H1 (cell line): ENCODE measurements at regions not wholly inside any gene's neighbourhood (a gene's known extent, or its start where the extent isn't known, plus 50 kb on each side); places are given as distances from the start of the nearest gene placed in this dataset.

Experiments
- CTCF ChIA-PET: fragments of 300-600 bp; sonication (Branson Sonifier 250); formaldehyde crosslinking; loops from one replicate; lab custom pipeline; 2021; ENCODE audit not compliant: partially characterized antibody; lab: Charles Lee
- POLR2A ChIA-PET: fragments of 300-600 bp; sonication (Branson Sonifier 250); formaldehyde crosslinking; loops from one replicate; lab custom pipeline; 2021; ENCODE audit warnings: inconsistent platforms; ENCODE audit not compliant: partially characterized antibody; lab: Charles Lee
- DNase-seq, 2 experiments: peaks; one replicate each; pipeline versions ENCODE4 v3.0.0 to v3.0.0-alpha.2; 2010 to 2022; ENCODE audit warnings: low spot score in 2 of 2, low read depth in 1 of 2, mixed read lengths in 1 of 2
- FAIRE-seq: peaks from 2 replicates; lab custom pipeline; 2011; peaks lifted over from hg19 to GRCh38; lab: Jason Lieb, UNC
- H2AFZ ChIP-seq: 2 replicates; pipeline ENCODE4 v1.8.1; 2012; ENCODE audit warnings: low read length, inconsistent platforms
- H2AK5ac ChIP-seq: 2 replicates; pipeline ENCODE4 v1.6.1; 2013; ENCODE audit warnings: low read depth, low read length
- H2BK120ac ChIP-seq: replicated peaks from 2 replicates; pipeline ENCODE3; 2013; ENCODE audit warnings: low read depth, low read length, inconsistent platforms
- H2BK12ac ChIP-seq: 2 replicates; pipeline ENCODE4 v1.6.1; 2013; ENCODE audit warnings: low read depth, low read length
- H2BK15ac ChIP-seq: 2 replicates; pipeline ENCODE4 v1.6.1; 2013; ENCODE audit warnings: low read length
- H2BK20ac ChIP-seq: 2 replicates; pipeline ENCODE4 v1.6.1; 2013; ENCODE audit warnings: low read length
- H2BK5ac ChIP-seq: 2 replicates; pipeline ENCODE4 v1.6.1; 2013; ENCODE audit warnings: low read depth, low read length
- H3K14ac ChIP-seq: 2 replicates; pipeline ENCODE4 v1.6.1; 2013; ENCODE audit warnings: inconsistent platforms; ENCODE audit not compliant: insufficient read length
- H3K18ac ChIP-seq: 2 replicates; pipeline ENCODE4 v1.6.1; 2013; ENCODE audit warnings: low read length; ENCODE audit errors: extremely low read depth
- H3K23ac ChIP-seq: 2 replicates; pipeline ENCODE4 v1.6.1; 2013; ENCODE audit warnings: inconsistent platforms; ENCODE audit not compliant: insufficient read length
- H3K23me2 ChIP-seq: 2 replicates; pipeline ENCODE4 v1.6.1; 2013; ENCODE audit warnings: low read depth, low read length
- H3K27ac ChIP-seq: 2 replicates; pipeline ENCODE4 v1.6.1; 2011; ENCODE audit warnings: low read depth, low read length, inconsistent platforms
- H3K27me3 ChIP-seq, 4 experiments: replicated peaks in 1 of 4; 1 replicate in 1 of 4; 2 replicates in 3 of 4; pipeline versions ENCODE4 v1.6.1 to v1.8.1; 2011 to 2013; ENCODE audit warnings: low read length in 3 of 4, mild to moderate bottlenecking in 3 of 4, inconsistent platforms in 2 of 4, mixed read lengths in 2 of 4, moderate library complexity in 1 of 4; ENCODE audit not compliant: control insufficient read depth in 3 of 4, insufficient read depth in 3 of 4; ENCODE audit errors: extremely low read depth in 1 of 4
- H3K36me3 ChIP-seq, 4 experiments: 2 replicates each; pipeline versions ENCODE4 v1.6.1 to v1.8.1; 2011 to 2013; ENCODE audit warnings: mild to moderate bottlenecking in 4 of 4, low read length in 3 of 4, moderate library complexity in 2 of 4, control low read depth in 1 of 4, inconsistent platforms in 1 of 4; ENCODE audit not compliant: insufficient read depth in 4 of 4, control insufficient read depth in 2 of 4
- H3K4ac ChIP-seq: replicated peaks from 2 replicates; pipeline ENCODE3; 2013; ENCODE audit warnings: low read length, low read depth, mixed read lengths, inconsistent platforms; ENCODE audit not compliant: insufficient read length
- H3K4me1 ChIP-seq, 4 experiments: replicated peaks in 1 of 4; 1 replicate in 1 of 4; 2 replicates in 3 of 4; pipeline versions ENCODE4 v1.6.1 to v1.8.1; 2011 to 2013; ENCODE audit warnings: low read length in 3 of 4, inconsistent platforms in 2 of 4, mixed read lengths in 1 of 4; ENCODE audit not compliant: insufficient read depth in 4 of 4, control insufficient read depth in 3 of 4
- H3K4me2 ChIP-seq, 2 experiments: 2 replicates each; pipeline versions ENCODE4 v1.6.1 to v1.8.1; 2011 to 2013; ENCODE audit warnings: low read depth in 2 of 2, low read length in 2 of 2, control low read depth in 1 of 2, inconsistent platforms in 1 of 2, mild to moderate bottlenecking in 1 of 2; ENCODE audit not compliant: insufficient read depth in 1 of 2
- H3K4me3 ChIP-seq, 4 experiments: fragments of 200-600, 300-600 bp in 1 of 4; sonication (generic), shearing (Covaris generic), sonication (Bioruptor Twin) in 1 of 4; 2 replicates each; pipeline versions ENCODE4 v1.5.1 to v1.8.1; 2011 to 2016; ENCODE audit warnings: low read length in 4 of 4, low read depth in 3 of 4, control low read depth in 2 of 4, inconsistent platforms in 2 of 4, mild to moderate bottlenecking in 2 of 4, mixed read lengths in 1 of 4, moderate library complexity in 1 of 4; ENCODE audit not compliant: insufficient read depth in 2 of 4; ENCODE audit errors: extremely low read depth in 1 of 4
- H3K56ac ChIP-seq: replicated peaks from 2 replicates; pipeline ENCODE3; 2013; ENCODE audit warnings: low read depth, mild to moderate bottlenecking, mixed read lengths, low read length, inconsistent platforms; ENCODE audit not compliant: insufficient read length
- H3K79me1 ChIP-seq: 2 replicates; pipeline ENCODE4 v1.6.1; 2013; ENCODE audit warnings: low read depth, low read length, control low read depth
- H3K79me2 ChIP-seq, 2 experiments: 2 replicates each; pipeline versions ENCODE4 v1.6.1 to v1.8.1; 2012 to 2013; ENCODE audit warnings: low read length in 2 of 2, mild to moderate bottlenecking in 2 of 2, inconsistent platforms in 1 of 2; ENCODE audit not compliant: insufficient read depth in 2 of 2, control insufficient read depth in 1 of 2
- H3K9ac ChIP-seq, 4 experiments: replicated peaks in 1 of 4; 1 replicate in 1 of 4; 2 replicates in 3 of 4; pipeline versions ENCODE4 v1.6.1 to v1.8.1; 2011 to 2013; ENCODE audit warnings: low read depth in 3 of 4, low read length in 3 of 4, control low read depth in 2 of 4, mild to moderate bottlenecking in 2 of 4, moderate library complexity in 2 of 4, inconsistent platforms in 1 of 4; ENCODE audit errors: extremely low read depth in 1 of 4
- H3K9me3 ChIP-seq, 2 experiments: 2 replicates each; pipeline versions ENCODE4 v1.6.1 to v1.8.1; 2012 to 2013; ENCODE audit warnings: mild to moderate bottlenecking in 2 of 2, moderate library complexity in 2 of 2, control low read depth in 1 of 2, inconsistent platforms in 1 of 2, low read depth in 1 of 2, low read length in 1 of 2, mixed read lengths in 1 of 2; ENCODE audit not compliant: insufficient read depth in 2 of 2
- H4K20me1 ChIP-seq, 2 experiments: replicated peaks in 1 of 2; 2 replicates each; pipeline versions ENCODE3 to v1.8.1; 2011 to 2013; ENCODE audit warnings: inconsistent platforms in 2 of 2, low read length in 2 of 2, mild to moderate bottlenecking in 1 of 2; ENCODE audit not compliant: insufficient read depth in 2 of 2, control insufficient read depth in 1 of 2
- H4K5ac ChIP-seq: 2 replicates; pipeline ENCODE4 v1.6.1; 2013; ENCODE audit warnings: low read length, low read depth, mixed read lengths, inconsistent platforms; ENCODE audit not compliant: insufficient read length
- H4K8ac ChIP-seq: 2 replicates; pipeline ENCODE4 v1.8.0; 2013; ENCODE audit warnings: mild to moderate bottlenecking, moderate library complexity, low read length, inconsistent platforms; ENCODE audit not compliant: insufficient read depth; ENCODE audit errors: extremely low read depth
- H4K91ac ChIP-seq: replicated peaks from 2 replicates; pipeline ENCODE3; 2013; ENCODE audit warnings: low read length, mixed read lengths, inconsistent platforms; ENCODE audit not compliant: insufficient read length
- CHD1 ChIP-seq: IDR thresholded peaks from 2 replicates; pipeline ENCODE4 v1.6.1; 2012; ENCODE audit warnings: low read depth, low read length, improper control_type of control experiment
- KDM4A ChIP-seq: IDR thresholded peaks from one replicate; pipeline ENCODE4 v1.7.1; 2012; ENCODE audit warnings: low read depth, mild to moderate bottlenecking, moderate library complexity, low read length, inconsistent platforms; ENCODE audit not compliant: severe bottlenecking
- SRF ChIP-seq: IDR thresholded peaks from 2 replicates; pipeline ENCODE4 v1.6.1; 2011; ENCODE audit warnings: mild to moderate bottlenecking, low read depth, low read length, moderate library complexity
- YY1 ChIP-seq: IDR thresholded peaks from 2 replicates; pipeline ENCODE4 v1.6.1; 2011; ENCODE audit warnings: low read depth, mild to moderate bottlenecking, low read length
- WGBS, 2 experiments: shearing (Covaris generic) in 1 of 2; methylation state at CpG; one replicate each; pipeline versions ENCODE4 v1.1.6 to v1.1.7; 2013 to 2015; ENCODE audit warnings: low lambda C conversion rate in 2 of 2, mixed read lengths in 2 of 2, inconsistent platforms in 1 of 2, low coverage in 1 of 2, missing lambda C conversion rate in 1 of 2; ENCODE audit not compliant: insufficient replicate concordance in 2 of 2, insufficient coverage in 1 of 2, insufficient read length in 1 of 2; ENCODE audit errors: extremely low coverage in 1 of 2, missing lambda C conversion rate in 1 of 2; 5-methylcytosine and 5-hydroxymethylcytosine counted together

- no peak for DNase-seq
These were observed 78.6 kb downstream of the MAGEC1 start for GRCh38 chrX:141982296-141982695.

More at GRCh38 chrX:141982296-141982695, 78.6 kb downstream of the MAGEC1 start:
- no peaks in the 10 kb centered on the region for H4K20me1 ChIP-seq
- no peak overlapping the region for H2BK20ac ChIP-seq
- H2BK12ac ChIP-seq: no peak overlapping the region
- ChIA-PET POLR2A (no interaction called here), CTCF (no interaction called here)
- H3K18ac ChIP-seq: no peak overlapping the region
- H3K36me3 ChIP-seq: no peaks in the 10 kb centered on the region
- H3K4me3 ChIP-seq: no peak overlapping the region
- no peak overlapping the region for H4K91ac ChIP-seq
- no peak overlapping the region for H2BK15ac ChIP-seq
- H2AK5ac ChIP-seq: no peak overlapping the region
- no peak overlapping the region for H3K23ac ChIP-seq
- H4K8ac ChIP-seq: no peak overlapping the region
- no peak overlapping the region for H4K5ac ChIP-seq
- H3K27me3 ChIP-seq: no peaks in the 10 kb centered on the region
- no peaks in the 10 kb centered on the region for H3K23me2 ChIP-seq
- no peaks in the 10 kb centered on the region for H3K9me3 ChIP-seq
- no peak overlapping the region for H2AFZ ChIP-seq
- no peak overlapping the region for H2BK5ac ChIP-seq
- FAIRE-seq: no peak
- H3K79me2 ChIP-seq: no peaks in the 10 kb centered on the region
- no peak overlapping the region for H3K9ac ChIP-seq
- H3K4me1 ChIP-seq: no peaks in the 10 kb centered on the region
- H3K27ac ChIP-seq: no peak overlapping the region
- no peak overlapping the region for H3K56ac ChIP-seq
- no peak overlapping the region for H3K4me2 ChIP-seq
- H3K14ac ChIP-seq: no peak overlapping the region
- no peak overlapping the region for H3K4ac ChIP-seq
- 80% methylated on average over 1 of the region's 3 CpGs; no CpG with 5 or more reads in 1 of the 2 experiments for WGBS, 2 experiments
- H2BK120ac ChIP-seq: no peak overlapping the region
- H3K79me1 ChIP-seq: no peaks in the 10 kb centered on the region
- no peak for TF ChIP-seq KDM4A
- TF ChIP-seq CHD1: no peak
- no peak for TF ChIP-seq SRF
- TF ChIP-seq YY1: no peak
